Breast epithelium (tissue), 3 donors: ENCODE measurements at regions not wholly inside any gene's neighbourhood (a gene's known extent, or its start where the extent isn't known, plus 50 kb on each side); places are given as distances from the start of the nearest gene placed in this dataset.

Source experiments
- CTCF ChIP-seq, 3 donors: fragments of 450-650 bp; IDR thresholded peaks; one replicate each; pipeline ENCODE4 v1.5.1; 2016 to 2017; ENCODE audit warnings: antibody characterized with exemption in 3 of 3, mild to moderate bottlenecking in 3 of 3, moderate library complexity in 3 of 3
- POLR2A ChIP-seq: fragments of 450-650 bp; IDR thresholded peaks from one replicate; pipeline ENCODE4 v1.6.1; 2016; ENCODE audit warnings: antibody characterized with exemption, mild to moderate bottlenecking, moderate library complexity
- POLR2AphosphoS5 ChIP-seq, 3 donors: sonication (generic); formaldehyde crosslinking; IDR thresholded peaks; one replicate each; pipeline ENCODE4 v1.6.1; 2017; ENCODE audit warnings: antibody characterized with exemption in 3 of 3

DNA sequence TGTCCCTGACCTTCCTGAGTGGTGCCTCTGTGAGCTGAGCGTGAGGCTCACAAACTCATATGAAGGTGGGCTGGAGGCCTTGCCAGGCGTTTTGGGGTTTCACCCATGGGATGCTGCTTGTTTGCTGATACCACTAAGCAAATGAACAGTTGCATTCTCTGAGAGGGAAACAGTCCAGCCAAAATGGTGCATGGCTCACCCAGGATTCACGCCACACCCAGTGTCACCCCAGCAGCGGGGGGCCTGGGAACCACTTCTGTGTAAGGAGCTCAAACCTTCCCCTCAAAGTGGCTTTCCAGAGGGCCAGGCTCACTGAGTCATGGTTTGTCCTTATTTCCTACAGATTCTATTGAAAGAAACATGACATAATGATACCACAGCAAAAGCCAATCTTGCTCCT is 928.1 kb downstream of the TBC1D22A start:
- no peak for TF ChIP-seq CTCF (IDR thresholded peaks at IDR 0.05)
- TF ChIP-seq POLR2A, result no peak
- TF ChIP-seq POLR2AphosphoS5 (IDR thresholded peaks at IDR 0.05), result no peak
